ENCODE measurements at regions not wholly inside any gene's neighbourhood (a gene's known extent, or its start where the extent isn't known, plus 50 kb on each side); places are given as distances from the start of the nearest gene placed in this dataset.

- H3K36me3 ChIP-seq, result no peaks in the 10 kb centered on the region
Observed at GRCh38 chr5:73344835-73345234, 103.7 kb downstream of the FOXD1 start.

GRCh38 chr5:73339711-73340110, 108.9 kb downstream of the FOXD1 start:
- no peaks in the 10 kb centered on the region for H3K9me3 ChIP-seq (replicated peaks)
- no peaks in the 10 kb centered on the region for H3K36me3 ChIP-seq
- no peak overlapping the region for H3K27ac ChIP-seq
- no peak for DNase-seq (ENCODE audit: low read depth in 1 of 2, low spot score in 2 of 2)
- peaks cover 25% of the 10 kb centered on the region for H3K4me1 ChIP-seq (replicated peaks)
- 0 out of 2 replicates have a peak, but pooled peaks cover 3% of the 10 kb centered on the region for H3K27me3 ChIP-seq (replicated peaks)
- no peak overlapping the region for H3K4me3 ChIP-seq

More at GRCh38 chr5:73344835-73345234, 103.7 kb downstream of the FOXD1 start:
- no peak overlapping the region for H3K4me3 ChIP-seq
- H3K27ac ChIP-seq, result no peak overlapping the region
- DNase-seq (ENCODE audit: low read depth in 1 of 2, low spot score in 2 of 2), result no peak
- 0 out of 2 replicates have a peak, but pooled peaks cover 6% of the 10 kb centered on the region for H3K9me3 ChIP-seq (replicated peaks)
- H3K4me1 ChIP-seq (replicated peaks), result peaks cover 3% of the 10 kb centered on the region; the same call in 1 of the 2 replicates
- H3K27me3 ChIP-seq (replicated peaks), result 0 out of 2 replicates have a peak, but pooled peaks cover 3% of the 10 kb centered on the region

- H3K36me3 ChIP-seq, result no peaks in the 10 kb centered on the region
- H3K27ac ChIP-seq, result no peak overlapping the region
- no peak overlapping the region for H3K4me3 ChIP-seq
Observed at GRCh38 chr5:73339051-73339575, 109.5 kb downstream of the FOXD1 start.

DNA sequence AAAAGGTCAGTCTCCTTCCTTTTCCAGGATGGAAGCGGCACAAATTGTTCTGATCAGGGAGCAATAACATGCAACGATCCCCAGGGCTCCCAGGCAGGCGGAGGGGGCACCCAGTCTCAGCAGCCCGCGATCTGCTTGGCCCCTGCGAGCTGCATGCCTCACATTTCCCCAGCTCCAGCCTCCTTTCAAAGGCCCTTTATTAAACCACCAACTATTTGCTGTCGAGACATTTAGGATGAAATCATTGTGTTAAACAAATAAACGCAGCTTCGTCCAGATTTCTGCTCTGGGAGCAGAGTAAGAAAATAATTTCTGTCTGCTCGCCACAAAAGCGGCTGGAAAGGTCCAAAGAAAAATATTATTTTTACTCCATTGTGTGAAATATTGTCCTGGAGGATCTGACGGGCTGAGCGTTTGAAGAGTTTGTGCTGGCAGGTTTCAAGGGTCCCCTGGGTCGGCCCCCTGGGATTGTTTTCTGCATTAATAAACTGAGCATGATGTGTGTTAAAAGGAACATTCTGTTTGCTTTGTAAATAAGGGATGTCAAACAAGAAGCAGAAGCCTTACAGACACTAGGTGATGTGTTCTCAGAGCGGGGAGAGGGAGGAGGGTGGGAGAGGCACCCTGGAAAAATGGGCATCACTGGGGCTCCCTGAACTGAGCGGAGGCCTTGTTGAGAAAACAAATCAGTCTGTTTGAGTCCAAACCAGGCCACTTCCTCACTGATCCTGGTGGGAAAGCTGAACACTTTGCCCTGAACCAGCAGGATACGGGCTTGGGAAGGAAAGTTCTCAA, 110.1 kb downstream of the FOXD1 start:
- Histone ChIP-seq H3K4me1 (replicated peaks) (peaks cover 25% of the 10 kb centered on the region), H3K4me3 (no peak overlapping the region), H3K9me3 (replicated peaks) (no peaks in the 10 kb centered on the region), H3K27me3 (replicated peaks) (0 out of 2 replicates have a peak, but pooled peaks cover 3% of the 10 kb centered on the region), H3K27ac (0 out of 2 replicates have a peak overlapping the region, but pooled peaks have one; percentile 1), H3K36me3 (no peaks in the 10 kb centered on the region)
- peak; percentile 68 to 78 for DNase-seq (ENCODE audit: low read depth in 1 of 2, low spot score in 2 of 2)

More at GRCh38 chr5:73339051-73339575, 109.5 kb downstream of the FOXD1 start:
- Histone ChIP-seq H3K9me3 (replicated peaks) (no peaks in the 10 kb centered on the region), H3K27me3 (replicated peaks) (0 out of 2 replicates have a peak, but pooled peaks cover 3% of the 10 kb centered on the region), H3K4me1 (replicated peaks) (peaks cover 25% of the 10 kb centered on the region)
- DNase-seq (ENCODE audit: low read depth in 1 of 2, low spot score in 2 of 2), result no peak

DNA sequence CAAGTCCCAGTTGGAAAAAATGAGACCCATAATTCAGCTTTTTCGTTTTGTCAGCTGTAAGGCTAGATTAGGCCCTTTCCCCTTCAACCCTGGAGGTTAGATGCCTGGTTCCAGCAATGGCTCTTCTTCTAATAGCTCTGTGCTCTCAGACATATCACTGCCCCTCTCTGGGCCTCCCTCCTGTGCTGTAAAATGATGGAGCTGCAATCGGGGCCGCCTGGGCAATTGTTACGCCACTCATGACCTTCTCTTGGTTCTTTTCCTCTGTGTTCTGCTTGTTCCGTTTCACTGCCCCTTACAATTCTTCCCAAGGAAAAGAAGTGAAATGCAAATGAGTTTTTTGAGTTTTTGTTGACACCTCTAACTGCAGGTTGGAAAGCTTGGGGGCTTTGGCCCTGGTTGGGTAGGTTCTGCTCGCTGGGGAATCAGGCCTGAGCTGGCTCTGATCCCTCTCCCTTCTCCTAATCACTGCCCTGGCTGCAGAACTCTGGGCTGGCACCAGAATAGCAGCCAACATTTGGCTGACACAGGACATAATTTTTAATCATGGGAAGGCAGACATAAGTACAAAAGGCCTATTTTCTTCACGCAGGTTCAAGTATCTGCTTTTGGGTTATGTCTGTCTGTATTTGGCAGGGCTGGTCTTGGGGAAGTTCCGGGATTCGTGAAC, 110.9 kb downstream of the FOXD1 start:
- Histone ChIP-seq H3K9me3 (replicated peaks) (no peaks in the 10 kb centered on the region), H3K4me1 (replicated peaks) (peaks cover 25% of the 10 kb centered on the region), H3K36me3 (no peaks in the 10 kb centered on the region), H3K4me3 (no peak overlapping the region), H3K27ac (no peak overlapping the region), H3K27me3 (replicated peaks) (0 out of 2 replicates have a peak, but pooled peaks cover 3% of the 10 kb centered on the region)
- DNase-seq (ENCODE audit: low read depth in 1 of 2, low spot score in 2 of 2), result no peak

GRCh38 chr5:73336366-73336765, 112.2 kb downstream of the FOXD1 start:
- no peak for DNase-seq (ENCODE audit: low read depth in 1 of 2, low spot score in 2 of 2)
- Histone ChIP-seq H3K27me3 (replicated peaks) (0 out of 2 replicates have a peak, but pooled peaks cover 3% of the 10 kb centered on the region), H3K36me3 (no peaks in the 10 kb centered on the region), H3K4me1 (replicated peaks) (peaks cover 25% of the 10 kb centered on the region), H3K9me3 (replicated peaks) (no peaks in the 10 kb centered on the region), H3K4me3 (no peak overlapping the region), H3K27ac (no peak overlapping the region)

GRCh38 chr5:73333944-73334703, 114.5 kb downstream of the FOXD1 start:
- H3K9me3 ChIP-seq (replicated peaks), result no peaks in the 10 kb centered on the region
- no peaks in the 10 kb centered on the region for H3K36me3 ChIP-seq
- H3K27ac ChIP-seq, result no peak overlapping the region
- H3K4me1 ChIP-seq (replicated peaks), result peaks cover 16% of the 10 kb centered on the region
- H3K4me3 ChIP-seq, result no peak overlapping the region
- H3K27me3 ChIP-seq (replicated peaks), result no peaks in the 10 kb centered on the region
- DNase-seq (ENCODE audit: low read depth in 1 of 2, low spot score in 2 of 2), result no peak

DNA sequence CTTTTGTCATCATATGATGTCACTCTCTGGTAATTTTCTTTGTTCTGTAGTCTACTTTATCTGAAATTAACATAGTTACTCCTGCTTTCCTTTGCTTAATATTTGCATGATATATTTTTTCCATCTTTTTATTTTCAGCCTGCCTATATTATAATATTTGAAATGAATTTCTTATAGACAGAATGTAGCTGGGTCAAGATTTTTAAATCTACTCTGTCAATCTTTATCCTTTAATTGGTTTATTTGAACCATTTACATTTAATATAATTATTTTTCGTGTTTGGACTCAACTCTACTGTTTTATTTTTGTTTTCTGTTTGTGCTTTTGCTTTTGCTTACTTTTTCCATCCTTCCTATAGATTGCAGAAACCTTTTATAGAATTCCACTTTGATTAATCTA, 118.0 kb downstream of the FOXD1 start:
- Histone ChIP-seq H3K4me1 (replicated peaks) (peaks cover 13% of the 10 kb centered on the region), H3K27me3 (replicated peaks) (no peaks in the 10 kb centered on the region), H3K9me3 (replicated peaks) (no peaks in the 10 kb centered on the region), H3K4me3 (no peak overlapping the region), H3K36me3 (no peaks in the 10 kb centered on the region), H3K27ac (no peak overlapping the region)
- DNase-seq (ENCODE audit: low read depth in 1 of 2, low spot score in 2 of 2), result no peak

DNA sequence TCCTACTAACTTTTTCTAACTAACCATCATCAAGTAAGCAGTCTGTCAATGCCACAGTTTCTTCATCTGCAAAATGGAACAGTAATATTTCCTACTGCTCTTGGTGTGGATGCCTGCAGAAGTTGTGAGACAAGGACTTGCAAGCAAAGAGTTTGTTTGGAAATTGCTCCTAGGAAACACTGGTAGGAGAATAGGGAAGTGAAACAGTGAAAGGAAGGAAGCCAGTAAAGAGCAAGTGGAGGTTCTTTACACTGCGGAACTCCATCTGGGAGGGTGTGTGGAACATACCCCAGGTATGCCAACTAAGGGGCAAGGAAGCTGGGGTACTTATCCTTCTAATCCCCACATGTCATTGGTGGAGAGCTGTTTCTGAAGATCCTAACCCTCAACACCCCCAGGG, 119.9 kb downstream of the FOXD1 start:
- no peak for DNase-seq (ENCODE audit: low read depth in 1 of 2, low spot score in 2 of 2)
- no peak overlapping the region for H3K4me3 ChIP-seq
- H3K27me3 ChIP-seq (replicated peaks), result no peaks in the 10 kb centered on the region
- peaks cover 13% of the 10 kb centered on the region for H3K4me1 ChIP-seq (replicated peaks)
- H3K36me3 ChIP-seq, result no peaks in the 10 kb centered on the region
- H3K27ac ChIP-seq, result no peak overlapping the region
- H3K9me3 ChIP-seq (replicated peaks), result no peaks in the 10 kb centered on the region

GRCh38 chr5:73327908-73328455, 120.6 kb downstream of the FOXD1 start:
- no peaks in the 10 kb centered on the region for H3K36me3 ChIP-seq
- DNase-seq (ENCODE audit: low read depth in 1 of 2, low spot score in 2 of 2), result peak in 1 of 2 experiments; percentile 46
- H3K27ac ChIP-seq, result no peak overlapping the region
- H3K4me3 ChIP-seq, result no peak overlapping the region
- no peaks in the 10 kb centered on the region for H3K27me3 ChIP-seq (replicated peaks)
- peaks cover 13% of the 10 kb centered on the region for H3K4me1 ChIP-seq (replicated peaks)
- H3K9me3 ChIP-seq (replicated peaks), result no peaks in the 10 kb centered on the region

- no peak overlapping the region for H3K4me3 ChIP-seq
- no peaks in the 10 kb centered on the region for H3K36me3 ChIP-seq
- DNase-seq (ENCODE audit: low read depth in 1 of 2, low spot score in 2 of 2), result no peak
- peaks cover 25% of the 10 kb centered on the region for H3K4me1 ChIP-seq (replicated peaks)
- H3K27ac ChIP-seq, result no peak overlapping the region
- no peaks in the 10 kb centered on the region for H3K9me3 ChIP-seq (replicated peaks)
- no peaks in the 10 kb centered on the region for H3K27me3 ChIP-seq (replicated peaks)
Observed at GRCh38 chr5:73325546-73325945, 123.0 kb downstream of the FOXD1 start.

- Histone ChIP-seq H3K27me3 (replicated peaks) (no peaks in the 10 kb centered on the region), H3K4me3 (no peak overlapping the region)
Observed at GRCh38 chr5:73323466-73323865, 125.1 kb downstream of the FOXD1 start.

GRCh38 chr5:73322437-73323076, 126.0 kb downstream of the FOXD1 start:
- peaks cover 14% of the 10 kb centered on the region for H3K4me1 ChIP-seq (replicated peaks)
- H3K36me3 ChIP-seq, result no peaks in the 10 kb centered on the region
- peak overlapping the region; percentile 61 for H3K27ac ChIP-seq
- no peaks in the 10 kb centered on the region for H3K27me3 ChIP-seq (replicated peaks)
- DNase-seq (ENCODE audit: low read depth in 1 of 2, low spot score in 2 of 2), result no peak
- no peak overlapping the region for H3K4me3 ChIP-seq
- no peaks in the 10 kb centered on the region; the same call in 1 of the 2 replicates for H3K9me3 ChIP-seq (replicated peaks)

More at GRCh38 chr5:73323466-73323865, 125.1 kb downstream of the FOXD1 start:
- Histone ChIP-seq H3K9me3 (replicated peaks) (no peaks in the 10 kb centered on the region; the same call in 1 of the 2 replicates), H3K4me1 (replicated peaks) (peaks cover 23% of the 10 kb centered on the region), H3K27ac (no peak overlapping the region), H3K36me3 (no peaks in the 10 kb centered on the region)
- DNase-seq (ENCODE audit: low read depth in 1 of 2, low spot score in 2 of 2), result no peak

All from SJSA1 (cell line).